Breast epithelium (tissue), 4 donors: ENCODE measurements at regions not wholly inside any gene's neighbourhood (a gene's known extent, or its start where the extent isn't known, plus 50 kb on each side); places are given as distances from the start of the nearest gene placed in this dataset.

Experiments
- DNase-seq, 2 donors: peaks; one replicate each; pipeline ENCODE4 v3.0.0-alpha.2; 2019; ENCODE audit warnings: low spot score in 2 of 2
- H3K27ac ChIP-seq, 2 donors: fragments of 200-600 bp; sonication (generic) in 1 of 2; one replicate each; pipeline ENCODE4 v1.5.1; 2016 to 2019; ENCODE audit warnings: mild to moderate bottlenecking in 1 of 2
- H3K27me3 ChIP-seq, 2 donors: fragments of 200-600 bp; sonication (generic) in 1 of 2; one replicate each; pipeline versions ENCODE4 v1.5.1 to v1.6.0; 2017 to 2019; ENCODE audit warnings: control low read depth in 1 of 2, mild to moderate bottlenecking in 1 of 2
- H3K36me3 ChIP-seq: fragments of 200-600 bp; one replicate; pipeline ENCODE4 v1.5.1; 2019
- H3K4me1 ChIP-seq, 2 donors: fragments of 200-600 bp; sonication (generic); one replicate each; pipeline ENCODE4 v1.5.1; 2016 to 2019; ENCODE audit warnings: control low read depth in 1 of 2
- H3K4me3 ChIP-seq, 3 donors: fragments of 200-600 bp; sonication (generic); 1 replicate in 2 of 3; 2 replicates in 1 of 3; pipeline ENCODE4 v1.5.1; 2016 to 2019; ENCODE audit warnings: mild to moderate bottlenecking in 3 of 3, moderate library complexity in 2 of 3
- H3K9me3 ChIP-seq, 2 donors: fragments of 200-600 bp; sonication (generic) in 1 of 2; one replicate each; pipeline ENCODE4 v1.5.1; 2016 to 2019; ENCODE audit warnings: control low read depth in 1 of 2
- POLR2A ChIP-seq: fragments of 450-650 bp; IDR thresholded peaks from one replicate; pipeline ENCODE4 v1.6.1; 2016; ENCODE audit warnings: antibody characterized with exemption, mild to moderate bottlenecking, moderate library complexity
- POLR2AphosphoS5 ChIP-seq, 3 donors: sonication (generic); formaldehyde crosslinking; IDR thresholded peaks; one replicate each; pipeline ENCODE4 v1.6.1; 2017; ENCODE audit warnings: antibody characterized with exemption in 3 of 3
- intact Hi-C: fragments of 100-400 bp; cut with DNase I; formaldehyde crosslinking; loops from one replicate; pipeline ENCODE4 v1.15.1; 2023; ENCODE audit warnings: low total_unique reads
- TF ChIP-seq, protein P1 (sequence below), 3 donors: fragments of 450-650 bp; IDR thresholded peaks; one replicate each; pipeline ENCODE4 v1.5.1; 2016 to 2017; ENCODE audit warnings: antibody characterized with exemption in 3 of 3, mild to moderate bottlenecking in 3 of 3, moderate library complexity in 3 of 3

DNA sequence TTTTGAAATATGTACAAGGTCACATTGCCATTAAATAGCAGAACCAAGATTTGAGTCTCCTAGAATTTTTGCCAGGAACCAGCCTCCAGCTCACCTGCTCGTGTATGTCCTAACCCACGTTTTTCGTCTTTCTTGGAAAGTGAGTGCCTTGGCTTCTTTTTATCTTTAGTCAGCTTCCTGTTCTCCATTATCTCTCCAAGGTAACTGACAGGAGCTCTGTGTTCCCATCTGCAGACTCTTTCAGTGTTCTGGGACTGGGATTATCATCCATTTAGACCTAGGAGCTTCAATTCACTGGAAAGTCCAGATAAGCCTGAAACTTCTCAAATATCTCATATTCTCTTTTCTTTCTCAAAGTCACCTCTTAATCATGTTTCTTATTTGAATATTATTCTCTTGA lies 193.7 kb downstream of the ZIC5 start:
- intact Hi-C loops: loop anchor here (10.0 kb wide), 1 partner anchor 1593 kb away; no protein-coding TSS in a partner anchor
- H3K4me1 ChIP-seq: no peaks in the 10 kb centered on the region
- TF ChIP-seq, protein P1, sequence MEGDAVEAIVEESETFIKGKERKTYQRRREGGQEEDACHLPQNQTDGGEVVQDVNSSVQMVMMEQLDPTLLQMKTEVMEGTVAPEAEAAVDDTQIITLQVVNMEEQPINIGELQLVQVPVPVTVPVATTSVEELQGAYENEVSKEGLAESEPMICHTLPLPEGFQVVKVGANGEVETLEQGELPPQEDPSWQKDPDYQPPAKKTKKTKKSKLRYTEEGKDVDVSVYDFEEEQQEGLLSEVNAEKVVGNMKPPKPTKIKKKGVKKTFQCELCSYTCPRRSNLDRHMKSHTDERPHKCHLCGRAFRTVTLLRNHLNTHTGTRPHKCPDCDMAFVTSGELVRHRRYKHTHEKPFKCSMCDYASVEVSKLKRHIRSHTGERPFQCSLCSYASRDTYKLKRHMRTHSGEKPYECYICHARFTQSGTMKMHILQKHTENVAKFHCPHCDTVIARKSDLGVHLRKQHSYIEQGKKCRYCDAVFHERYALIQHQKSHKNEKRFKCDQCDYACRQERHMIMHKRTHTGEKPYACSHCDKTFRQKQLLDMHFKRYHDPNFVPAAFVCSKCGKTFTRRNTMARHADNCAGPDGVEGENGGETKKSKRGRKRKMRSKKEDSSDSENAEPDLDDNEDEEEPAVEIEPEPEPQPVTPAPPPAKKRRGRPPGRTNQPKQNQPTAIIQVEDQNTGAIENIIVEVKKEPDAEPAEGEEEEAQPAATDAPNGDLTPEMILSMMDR (IDR thresholded peaks at IDR 0.05): no peak
- no peak for TF ChIP-seq POLR2AphosphoS5 (IDR thresholded peaks at IDR 0.05)
- no peak for TF ChIP-seq POLR2A

GRCh38 chr13:99774644-99775043 lies 196.9 kb downstream of the ZIC5 start:
- Histone ChIP-seq H3K9me3 (no peaks in the 10 kb centered on the region), H3K27me3 (no peaks in the 10 kb centered on the region), H3K4me1 (no peaks in the 10 kb centered on the region), H3K4me3 (no peak overlapping the region), H3K27ac (no peak overlapping the region), H3K36me3 (no peaks in the 10 kb centered on the region)
- intact Hi-C loops: loop anchor here (10.0 kb wide), 1 partner anchor 1590 kb away; no protein-coding TSS in a partner anchor
- TF ChIP-seq, protein P1 (IDR thresholded peaks at IDR 0.05): no peak
- no peak for TF ChIP-seq POLR2AphosphoS5 (IDR thresholded peaks at IDR 0.05)
- no peak for TF ChIP-seq POLR2A
- no peak for DNase-seq

More for the DNA sequence above, 193.7 kb downstream of the ZIC5 start:
- Histone ChIP-seq H3K4me3 (no peak overlapping the region), H3K27me3 (no peaks in the 10 kb centered on the region), H3K36me3 (no peaks in the 10 kb centered on the region), H3K9me3 (peaks cover 7 to 15% of the 10 kb centered on the region in 2 donors), H3K27ac (no peak overlapping the region)
- DNase-seq: no peak

DNA sequence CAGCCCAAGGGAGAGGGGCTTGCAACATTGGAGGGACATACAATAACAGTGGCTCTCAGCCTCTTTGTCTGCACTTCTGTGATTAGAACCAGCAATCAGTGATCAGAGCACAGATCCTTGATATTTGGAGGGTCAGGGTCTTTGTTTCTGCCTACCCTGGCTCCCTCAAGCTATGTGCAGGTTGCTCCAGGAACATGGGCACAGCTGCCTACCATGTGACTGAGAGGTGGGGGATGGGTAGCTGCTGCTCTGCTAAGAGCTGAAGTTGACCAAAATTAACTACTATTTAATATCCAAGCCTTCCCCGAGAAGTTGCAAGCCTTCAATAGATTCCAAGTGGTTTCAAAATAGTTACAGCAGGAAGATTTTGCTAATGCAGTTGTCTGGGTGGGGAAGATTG lies 202.6 kb downstream of the ZIC5 start:
- H3K36me3 ChIP-seq: no peaks in the 10 kb centered on the region
- peaks cover 20 to 21% of the 10 kb centered on the region in 2 donors for H3K9me3 ChIP-seq
- DNase-seq: no peak
- intact Hi-C loops: no loop called here
- H3K27me3 ChIP-seq: no peaks in the 10 kb centered on the region
- H3K4me1 ChIP-seq: no peaks in the 10 kb centered on the region
- TF ChIP-seq POLR2A: no peak
- TF ChIP-seq POLR2AphosphoS5 (IDR thresholded peaks at IDR 0.05): no peak
- TF ChIP-seq, protein P1 (IDR thresholded peaks at IDR 0.05): no peak
- H3K27ac ChIP-seq: no peak overlapping the region
- H3K4me3 ChIP-seq: no peak overlapping the region

- no peak for DNase-seq
- Histone ChIP-seq H3K36me3 (no peaks in the 10 kb centered on the region), H3K4me3 (no peak overlapping the region), H3K27ac (no peak overlapping the region), H3K4me1 (no peaks in the 10 kb centered on the region), H3K9me3 (peaks cover 30% of the 10 kb centered on the region in 2 donors), H3K27me3 (no peaks in the 10 kb centered on the region)
- intact Hi-C loops: no loop called here
- TF ChIP-seq, protein P1 (IDR thresholded peaks at IDR 0.05): no peak
- TF ChIP-seq POLR2A (no peak), POLR2AphosphoS5 (IDR thresholded peaks at IDR 0.05) (no peak)
Observed at GRCh38 chr13:99766641-99767045, 204.9 kb downstream of the ZIC5 start.

DNA sequence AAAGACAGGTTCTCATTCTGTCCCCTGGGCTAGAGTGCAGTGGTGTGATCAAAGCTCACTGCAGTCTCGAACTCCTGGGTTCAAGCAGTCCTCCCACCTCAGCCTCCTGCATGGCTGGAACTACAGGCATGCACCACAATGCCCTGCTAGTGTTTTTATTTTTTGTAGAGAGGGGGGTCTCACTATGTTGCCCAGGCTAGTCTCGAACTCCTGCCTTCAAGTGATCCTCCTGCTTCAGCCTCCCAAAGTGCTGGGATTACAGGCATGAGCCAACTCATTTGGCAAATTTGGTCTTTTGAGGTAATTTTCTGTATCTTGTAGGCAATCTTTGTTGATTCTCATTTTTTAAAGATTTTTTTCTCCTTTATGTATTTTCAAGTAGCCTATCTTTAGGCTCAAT lies 205.7 kb downstream of the ZIC5 start:
- Histone ChIP-seq H3K27ac (no peak overlapping the region), H3K4me3 (no peak overlapping the region), H3K36me3 (no peaks in the 10 kb centered on the region), H3K27me3 (no peaks in the 10 kb centered on the region), H3K9me3 (peaks cover 30 to 35% of the 10 kb centered on the region in 2 donors), H3K4me1 (no peaks in the 10 kb centered on the region)
- intact Hi-C loops: no loop called here
- no peak for DNase-seq
- TF ChIP-seq POLR2AphosphoS5 (IDR thresholded peaks at IDR 0.05): no peak
- no peak for TF ChIP-seq POLR2A
- TF ChIP-seq, protein P1 (IDR thresholded peaks at IDR 0.05): no peak
